ENCODE measurements at regions not wholly inside any gene's neighbourhood (a gene's known extent, or its start where the extent isn't known, plus 50 kb on each side); places are given as distances from the start of the nearest gene placed in this dataset.

GRCh38 chr6:65780691-65781090, 73.7 kb upstream of the EYS start:
- DNase-seq (ENCODE audit: low spot score): no peak
- no peaks in the 10 kb centered on the region for H3K9me3 ChIP-seq
- H3K27ac ChIP-seq: no peak overlapping the region
- no peaks in the 10 kb centered on the region for H3K4me1 ChIP-seq
- TF ChIP-seq, protein P1, sequence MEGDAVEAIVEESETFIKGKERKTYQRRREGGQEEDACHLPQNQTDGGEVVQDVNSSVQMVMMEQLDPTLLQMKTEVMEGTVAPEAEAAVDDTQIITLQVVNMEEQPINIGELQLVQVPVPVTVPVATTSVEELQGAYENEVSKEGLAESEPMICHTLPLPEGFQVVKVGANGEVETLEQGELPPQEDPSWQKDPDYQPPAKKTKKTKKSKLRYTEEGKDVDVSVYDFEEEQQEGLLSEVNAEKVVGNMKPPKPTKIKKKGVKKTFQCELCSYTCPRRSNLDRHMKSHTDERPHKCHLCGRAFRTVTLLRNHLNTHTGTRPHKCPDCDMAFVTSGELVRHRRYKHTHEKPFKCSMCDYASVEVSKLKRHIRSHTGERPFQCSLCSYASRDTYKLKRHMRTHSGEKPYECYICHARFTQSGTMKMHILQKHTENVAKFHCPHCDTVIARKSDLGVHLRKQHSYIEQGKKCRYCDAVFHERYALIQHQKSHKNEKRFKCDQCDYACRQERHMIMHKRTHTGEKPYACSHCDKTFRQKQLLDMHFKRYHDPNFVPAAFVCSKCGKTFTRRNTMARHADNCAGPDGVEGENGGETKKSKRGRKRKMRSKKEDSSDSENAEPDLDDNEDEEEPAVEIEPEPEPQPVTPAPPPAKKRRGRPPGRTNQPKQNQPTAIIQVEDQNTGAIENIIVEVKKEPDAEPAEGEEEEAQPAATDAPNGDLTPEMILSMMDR (IDR thresholded peaks at IDR 0.05): no peak
- no peaks in the 10 kb centered on the region for H3K27me3 ChIP-seq
- no peak overlapping the region for H3K4me3 ChIP-seq
- no peaks in the 10 kb centered on the region for H3K36me3 ChIP-seq

DNA sequence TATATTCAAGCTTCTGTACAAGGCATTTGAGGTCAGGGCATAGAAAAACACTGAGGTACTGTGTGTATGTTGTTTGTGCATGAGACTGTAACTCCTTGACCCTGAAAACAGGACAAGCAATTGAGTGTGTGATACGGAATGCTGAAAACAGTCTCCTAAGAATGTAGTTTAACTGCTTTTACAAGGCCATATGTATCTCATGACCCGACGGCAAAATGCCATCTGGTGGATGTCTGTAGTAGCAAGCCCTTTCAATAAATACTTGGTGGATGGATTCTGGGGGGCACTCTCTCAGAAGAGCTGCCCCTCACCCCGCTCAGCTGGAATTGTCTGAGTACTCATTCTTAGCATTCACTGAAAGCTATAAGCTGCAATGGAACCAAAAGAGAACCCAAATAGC, 69.3 kb upstream of the EYS start:
- TF ChIP-seq, protein P1 (IDR thresholded peaks at IDR 0.05): no peak
- H3K4me1 ChIP-seq: no peaks in the 10 kb centered on the region
- no peak for DNase-seq (ENCODE audit: low spot score)
- no peak overlapping the region for H3K4me3 ChIP-seq
- no peaks in the 10 kb centered on the region for H3K27me3 ChIP-seq
- H3K27ac ChIP-seq: no peak overlapping the region
- H3K36me3 ChIP-seq: no peaks in the 10 kb centered on the region
- H3K9me3 ChIP-seq: no peaks in the 10 kb centered on the region

DNA sequence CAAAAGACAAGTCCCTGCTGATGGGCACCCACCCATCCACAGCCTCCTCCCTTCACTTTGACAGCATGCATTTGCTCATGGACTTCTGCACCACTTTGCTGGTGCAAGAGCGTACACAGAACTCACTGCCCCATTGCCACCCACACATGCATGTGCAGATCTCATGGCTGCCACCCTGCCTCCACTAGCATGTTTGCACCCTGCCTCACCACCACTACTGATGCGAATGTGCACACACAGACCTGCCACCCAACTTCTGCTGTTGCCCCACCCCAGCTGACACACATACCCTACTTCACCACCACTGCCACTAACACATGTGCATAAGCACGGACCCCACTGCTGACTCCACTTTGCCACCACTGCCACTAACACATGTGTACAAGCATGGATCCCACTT, 64.9 kb upstream of the EYS start:
- Histone ChIP-seq H3K4me1 (no peaks in the 10 kb centered on the region), H3K27me3 (no peaks in the 10 kb centered on the region), H3K27ac (no peak overlapping the region), H3K4me3 (no peak overlapping the region), H3K36me3 (no peaks in the 10 kb centered on the region), H3K9me3 (no peaks in the 10 kb centered on the region)
- TF ChIP-seq, protein P1 (IDR thresholded peaks at IDR 0.05): no peak
- no peak for DNase-seq (ENCODE audit: low spot score)

GRCh38 chr6:65761890-65762289, 54.9 kb upstream of the EYS start:
- TF ChIP-seq, protein P1 (IDR thresholded peaks at IDR 0.05): no peak

DNA sequence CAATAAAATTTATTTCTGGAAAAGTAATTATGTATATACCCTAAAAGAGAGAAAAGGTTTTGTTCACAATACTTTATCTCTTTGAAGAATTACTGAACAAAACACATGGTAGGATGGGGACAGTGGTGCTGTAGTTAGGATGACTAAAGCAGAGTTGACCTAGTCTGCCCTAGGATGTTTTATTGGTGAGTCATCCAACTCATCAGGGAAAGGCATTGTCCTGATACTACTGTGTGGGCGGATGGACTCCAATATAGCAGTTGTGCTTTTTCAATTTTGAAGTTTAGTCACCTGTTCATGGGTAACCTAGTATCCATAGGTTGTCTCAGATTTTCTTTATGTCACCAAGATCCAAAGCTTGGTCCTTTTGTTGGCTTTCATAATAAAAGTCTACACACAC, 53.3 kb upstream of the EYS start:
- TF ChIP-seq, protein P1 (IDR thresholded peaks at IDR 0.05): no peak
- Histone ChIP-seq H3K27me3 (no peaks in the 10 kb centered on the region), H3K4me1 (no peaks in the 10 kb centered on the region), H3K27ac (no peak overlapping the region), H3K9me3 (no peaks in the 10 kb centered on the region), H3K36me3 (no peaks in the 10 kb centered on the region), H3K4me3 (no peak overlapping the region)
- no peak for DNase-seq (ENCODE audit: low spot score)

More at GRCh38 chr6:65761890-65762289, 54.9 kb upstream of the EYS start:
- Histone ChIP-seq H3K27ac (no peak overlapping the region), H3K9me3 (no peaks in the 10 kb centered on the region), H3K36me3 (no peaks in the 10 kb centered on the region), H3K4me3 (no peak overlapping the region), H3K4me1 (no peaks in the 10 kb centered on the region), H3K27me3 (no peaks in the 10 kb centered on the region)
- no peak for DNase-seq (ENCODE audit: low spot score)

Data from right atrium auricular region (tissue), 2 donors.